Stimulated activated CD4-positive, alpha-beta T cell treated with anti-CD3 and anti-CD28 coated beads, Interleukin-2, amount 100 ng/mL, for 48 hours (primary cell): ENCODE measurements at regions not wholly inside any gene's neighbourhood (a gene's known extent, or its start where the extent isn't known, plus 50 kb on each side); places are given as distances from the start of the nearest gene placed in this dataset.

Experiments used
- DNase-seq, 2 donors: peaks; one replicate each; pipeline ENCODE4 v3.0.0-alpha.2; 2020

- DNase-seq, result no peak
These were observed 86.7 kb upstream of the C1QTNF7 start for GRCh38 chr4:15340902-15341732.

GRCh38 chr4:15341733-15342300, 86.0 kb upstream of the C1QTNF7 start:
- DNase-seq, result no peak

- DNase-seq, result no peak
These were observed 84.8 kb upstream of the C1QTNF7 start for GRCh38 chr4:15343000-15343399.

GRCh38 chr4:15343581-15343980, 84.3 kb upstream of the C1QTNF7 start:
- DNase-seq, result no peak

GRCh38 chr4:15344041-15344440, 83.8 kb upstream of the C1QTNF7 start:
- no peak for DNase-seq

GRCh38 chr4:15345134-15345533, 82.7 kb upstream of the C1QTNF7 start:
- no peak for DNase-seq

- DNase-seq, result no peak
These were observed 79.6 kb upstream of the C1QTNF7 start for GRCh38 chr4:15348236-15348635.

GRCh38 chr4:15348695-15349094, 79.1 kb upstream of the C1QTNF7 start:
- no peak for DNase-seq

- no peak for DNase-seq
These were observed 78.3 kb upstream of the C1QTNF7 start for GRCh38 chr4:15349531-15349935.

GRCh38 chr4:15349965-15350364, 77.9 kb upstream of the C1QTNF7 start:
- no peak for DNase-seq

GRCh38 chr4:15352524-15352923, 75.3 kb upstream of the C1QTNF7 start:
- no peak for DNase-seq

GRCh38 chr4:15353207-15353606, 74.6 kb upstream of the C1QTNF7 start:
- no peak for DNase-seq

- no peak for DNase-seq
These were observed 73.2 kb upstream of the C1QTNF7 start for GRCh38 chr4:15354371-15355297.

GRCh38 chr4:15361529-15361928, 66.3 kb upstream of the C1QTNF7 start:
- DNase-seq, result no peak

- no peak for DNase-seq
These were observed 65.3 kb upstream of the C1QTNF7 start for GRCh38 chr4:15362541-15362940.

GRCh38 chr4:15364183-15364582, 63.6 kb upstream of the C1QTNF7 start:
- DNase-seq, result no peak

- no peak for DNase-seq
These were observed 62.2 kb upstream of the C1QTNF7 start for GRCh38 chr4:15365641-15366040.

- DNase-seq, result no peak
These were observed 61.1 kb upstream of the C1QTNF7 start for GRCh38 chr4:15366721-15367120.

GRCh38 chr4:15368856-15369255, 59.0 kb upstream of the C1QTNF7 start:
- no peak for DNase-seq

- no peak for DNase-seq
These were observed 57.5 kb upstream of the C1QTNF7 start for GRCh38 chr4:15370296-15370695.

- DNase-seq, result no peak
These were observed 54.5 kb upstream of the C1QTNF7 start for GRCh38 chr4:15373363-15373762.

GRCh38 chr4:15374656-15375055, 53.2 kb upstream of the C1QTNF7 start:
- no peak for DNase-seq

GRCh38 chr4:15375667-15376066, 52.2 kb upstream of the C1QTNF7 start:
- DNase-seq, result no peak

- DNase-seq, result no peak
These were observed 51.7 kb upstream of the C1QTNF7 start for GRCh38 chr4:15376145-15376544.
